WTC11 (cell line): ENCODE measurements at regions not wholly inside any gene's neighbourhood (a gene's known extent, or its start where the extent isn't known, plus 50 kb on each side); places are given as distances from the start of the nearest gene placed in this dataset.

Source experiments
- ATAC-seq: fragments of 200-7000 bp; cut with Tn5 transposase; 2 replicates; pipeline ENCODE4 v1.10.0; 2021; ENCODE audit warnings: mild to moderate bottlenecking, moderate library complexity
- CTCF ChIA-PET: fragments of 300-600 bp; sonication (Branson Sonifier 250); formaldehyde crosslinking; loops from one replicate; lab custom pipeline; 2021; ENCODE audit warnings: antibody characterized with exemption; lab: Charles Lee
- POLR2A ChIA-PET: fragments of 350-600 bp; sonication (Branson Sonifier 250); formaldehyde crosslinking; loops from one replicate; lab custom pipeline; 2021; ENCODE audit warnings: antibody characterized with exemption; lab: Charles Lee
- DNase-seq: peaks from one replicate; pipeline ENCODE4 v3.0.0; 2021; ENCODE audit warnings: low spot score
- H3K27ac Mint-ChIP-seq: 2 replicates; pipeline ENCODE4 v1.8.0; 2021; ENCODE audit warnings: mixed read lengths
- H3K27me3 Mint-ChIP-seq: 2 replicates; pipeline ENCODE4 v1.8.0; 2021; ENCODE audit warnings: low read depth, mild to moderate bottlenecking, moderate library complexity, mixed read lengths
- H3K36me3 Mint-ChIP-seq: 2 replicates; pipeline ENCODE4 v1.8.0; 2021; ENCODE audit warnings: mixed read lengths
- H3K4me1 Mint-ChIP-seq: 2 replicates; pipeline ENCODE4 v1.8.0; 2022; ENCODE audit warnings: mixed read lengths
- H3K4me3 Mint-ChIP-seq: 2 replicates; pipeline ENCODE4 v1.8.0; 2021; ENCODE audit warnings: mild to moderate bottlenecking, moderate library complexity, mixed read lengths
- H3K9me3 Mint-ChIP-seq: 2 replicates; pipeline ENCODE4 v1.8.0; 2021; ENCODE audit warnings: mixed read lengths
- AFF4 ChIP-seq: sonication (generic); formaldehyde crosslinking; IDR thresholded peaks from 2 replicates; pipeline ENCODE4 v1.8.1; 2023; ENCODE audit warnings: mild to moderate bottlenecking, missing genetic modification reagents, borderline replicate concordance
- AR ChIP-seq: fragments of 250-450 bp; sonication (Bioruptor Pico); IDR thresholded peaks from 2 replicates; pipeline ENCODE4 v1.9.0; 2021; ENCODE audit warnings: mild to moderate bottlenecking
- CBFB ChIP-seq: sonication (generic); formaldehyde crosslinking; IDR thresholded peaks from 2 replicates; pipeline ENCODE4 v1.8.1; 2022; ENCODE audit warnings: mild to moderate bottlenecking, low read depth, missing genetic modification reagents
- CREM ChIP-seq: sonication (generic); formaldehyde crosslinking; IDR thresholded peaks from 2 replicates; pipeline ENCODE4 v1.8.1; 2022; ENCODE audit warnings: mild to moderate bottlenecking, missing genetic modification reagents, moderate library complexity
- EMX1 ChIP-seq: fragments of 250-450 bp; sonication (Bioruptor Pico); IDR thresholded peaks from 2 replicates; pipeline ENCODE4 v1.8.0; 2021; ENCODE audit warnings: mild to moderate bottlenecking
- HMGA2 ChIP-seq: fragments of 250-450 bp; sonication (Bioruptor Pico); IDR thresholded peaks from 2 replicates; pipeline ENCODE4 v1.4.0; 2021; ENCODE audit warnings: mild to moderate bottlenecking, moderate library complexity
- IRF1 ChIP-seq: sonication (generic); formaldehyde crosslinking; IDR thresholded peaks from 2 replicates; pipeline ENCODE4 v1.8.0; 2023; ENCODE audit warnings: missing genetic modification reagents
- MAX ChIP-seq: sonication (generic); formaldehyde crosslinking; IDR thresholded peaks from 2 replicates; pipeline ENCODE4 v1.8.0; 2022; ENCODE audit warnings: mild to moderate bottlenecking, missing genetic modification reagents
- NR1H2 ChIP-seq: sonication (generic); formaldehyde crosslinking; IDR thresholded peaks from 2 replicates; pipeline ENCODE4 v1.9.0; 2021; ENCODE audit warnings: mild to moderate bottlenecking, moderate library complexity, missing genetic modification reagents
- SOX15 ChIP-seq: fragments of 250-450 bp; sonication (Bioruptor Pico); IDR thresholded peaks from 2 replicates; pipeline ENCODE4 v1.9.0; 2021; ENCODE audit warnings: mild to moderate bottlenecking
- SP1 ChIP-seq: sonication (generic); formaldehyde crosslinking; conservative IDR thresholded peaks from 2 replicates; pipeline ENCODE4 v1.8.1; 2022; ENCODE audit warnings: missing genetic modification reagents
- USF1 ChIP-seq: sonication (generic); formaldehyde crosslinking; IDR thresholded peaks from 2 replicates; pipeline ENCODE4 v1.8.0; 2022; ENCODE audit warnings: mild to moderate bottlenecking, missing genetic modification reagents
- ZBTB21 ChIP-seq: sonication (generic); formaldehyde crosslinking; IDR thresholded peaks from 2 replicates; pipeline ENCODE4 v1.8.1; 2023; ENCODE audit warnings: mild to moderate bottlenecking, missing genetic modification reagents, borderline replicate concordance
- ZNF317 ChIP-seq: sonication (generic); formaldehyde crosslinking; IDR thresholded peaks from 2 replicates; pipeline ENCODE4 v1.8.1; 2023; ENCODE audit warnings: low read depth, mild to moderate bottlenecking, moderate library complexity, missing genetic modification reagents, borderline replicate concordance
- ZNF532 ChIP-seq: fragments of 250-450 bp; sonication (Bioruptor Pico); IDR thresholded peaks from 2 replicates; pipeline ENCODE4 v1.9.0; 2021; ENCODE audit warnings: mild to moderate bottlenecking, borderline replicate concordance

GRCh38 chr10:20958225-20958624, 61.1 kb upstream of the NEBL start:
- Mint-ChIP-seq H3K9me3 (peaks cover 13% of the 10 kb centered on the region), H3K27ac (no peak overlapping the region), H3K4me1 (peaks cover 34% of the 10 kb centered on the region), H3K4me3 (no peak overlapping the region), H3K36me3 (peaks cover 8% of the 10 kb centered on the region; the same call in 1 of the 2 replicates)
- ChIA-PET POLR2A (no interaction called here), CTCF (no interaction called here)
- no peak for DNase-seq
- no peak for ATAC-seq
- TF ChIP-seq AFF4 (CRISPR knock-in tag) (no peak), NR1H2 (CRISPR knock-in tag) (no peak), CBFB (no peak), HMGA2 (CRISPR knock-in tag) (no peak), AR (no peak), CREM (CRISPR knock-in tag) (no peak), ZNF317 (CRISPR knock-in tag) (no peak), USF1 (no peak), SP1 (CRISPR knock-in tag) (no peak), IRF1 (CRISPR knock-in tag) (no peak), SOX15 (CRISPR knock-in tag) (no peak), ZNF532 (CRISPR knock-in tag) (no peak), MAX (CRISPR knock-in tag) (no peak), ZBTB21 (CRISPR knock-in tag) (no peak), EMX1 (CRISPR knock-in tag) (no peak)
- TF ChIP-seq, all 79 proteins: peak for 0
- H3K27me3 Mint-ChIP-seq = no peaks in the 10 kb centered on the region
